Fibroblast of gingiva (primary cell): ENCODE measurements at regions not wholly inside any gene's neighbourhood (a gene's known extent, or its start where the extent isn't known, plus 50 kb on each side); places are given as distances from the start of the nearest gene placed in this dataset.
A peak's percentile ranks its signal among the peaks of the same experiment; 100 is the strongest.
"Not testable (repeated sequence)": the region's sequence is repeated elsewhere in the genome, so short reads cannot be mapped to it uniquely, and the experiment has no call there.

ENCODE experiments used
- DNase-seq: peaks from one replicate; pipeline ENCODE4 v3.0.0-alpha.2; 2011; ENCODE audit warnings: low read depth

GRCh38 chr3:194043516-194043915 lies 92.4 kb upstream of the HES1 start:
- no peak for DNase-seq

GRCh38 chr3:194045289-194045688 lies 90.7 kb upstream of the HES1 start:
- DNase-seq = no peak

GRCh38 chr3:194045919-194046318 lies 90.0 kb upstream of the HES1 start:
- no peak for DNase-seq

- no peak for DNase-seq
Observed at GRCh38 chr3:194046531-194046930, 89.4 kb upstream of the HES1 start.

- no peak for DNase-seq
Observed at GRCh38 chr3:194046995-194047645, 88.8 kb upstream of the HES1 start.

- no peak for DNase-seq
Observed at GRCh38 chr3:194049394-194049793, 86.6 kb upstream of the HES1 start.

GRCh38 chr3:194050782-194051320 lies 85.1 kb upstream of the HES1 start:
- no peak for DNase-seq

GRCh38 chr3:194051366-194052149 lies 84.4 kb upstream of the HES1 start:
- no peak for DNase-seq

GRCh38 chr3:194053136-194053535 lies 82.8 kb upstream of the HES1 start:
- DNase-seq = no peak

- no peak for DNase-seq
Observed at GRCh38 chr3:194054016-194054415, 81.9 kb upstream of the HES1 start.

GRCh38 chr3:194054540-194054939 lies 81.4 kb upstream of the HES1 start:
- no peak for DNase-seq

- no peak for DNase-seq
Observed at GRCh38 chr3:194054961-194055360, 81.0 kb upstream of the HES1 start.

- DNase-seq = not testable (repeated sequence)
Observed at GRCh38 chr3:194056323-194056722, 79.6 kb upstream of the HES1 start.

- no peak for DNase-seq
Observed at GRCh38 chr3:194056731-194057415, 79.1 kb upstream of the HES1 start.

GRCh38 chr3:194057570-194058188 lies 78.3 kb upstream of the HES1 start:
- no peak for DNase-seq

- DNase-seq = peak; percentile 47
Observed at GRCh38 chr3:194058189-194058571, 77.8 kb upstream of the HES1 start.

GRCh38 chr3:194058753-194059152 lies 77.2 kb upstream of the HES1 start:
- no peak for DNase-seq

- no peak for DNase-seq
Observed at GRCh38 chr3:194061421-194062030, 74.4 kb upstream of the HES1 start.

GRCh38 chr3:194062830-194063229 lies 73.1 kb upstream of the HES1 start:
- no peak for DNase-seq

GRCh38 chr3:194064380-194065332 lies 71.3 kb upstream of the HES1 start:
- no peak for DNase-seq

GRCh38 chr3:194067327-194067726 lies 68.6 kb upstream of the HES1 start:
- not testable (repeated sequence) for DNase-seq
